ENCODE measurements at regions not wholly inside any gene's neighbourhood (a gene's known extent, or its start where the extent isn't known, plus 50 kb on each side); places are given as distances from the start of the nearest gene placed in this dataset.

DNA sequence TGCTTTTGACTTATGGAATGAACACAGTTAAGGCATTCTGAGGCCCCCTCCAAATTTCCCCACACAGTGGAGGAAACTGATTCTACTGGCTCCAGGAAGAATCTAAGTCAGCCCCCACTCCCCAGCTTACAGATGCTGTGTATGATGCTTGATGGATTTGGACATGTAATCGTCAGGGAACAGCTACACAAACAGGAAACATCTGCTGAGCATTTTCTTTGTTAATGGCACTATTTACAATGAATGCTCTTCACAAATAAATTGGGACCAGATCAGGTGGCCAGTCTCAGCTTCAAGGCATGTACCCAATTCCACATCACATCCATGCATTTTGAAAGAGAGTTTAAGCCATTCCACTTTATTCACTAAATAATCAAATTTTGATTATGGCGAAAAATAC lies 562.3 kb downstream of the SOX11 start:
- CTCF ChIA-PET (ENCODE audit: low intra/inter-chr PET ratio, low total read pairs), result no interaction called here
- WGBS (ENCODE audit: low lambda C conversion rate), result 2% methylated on average over 2 of the region's 2 CpGs
- TF ChIP-seq ZNF326 (CRISPR knock-in tag; IDR thresholded peaks at IDR 0.05; ENCODE audit: borderline replicate concordance) (no peak), EP300 (IDR thresholded peaks at IDR 0.05; ENCODE audit: low read depth in 2 of 2, low read length in 2 of 2) (no peak), EP300 (CRISPR knock-in tag; IDR thresholded peaks at IDR 0.05; ENCODE audit: borderline replicate concordance) (no peak)
- TF ChIP-seq, protein P1, sequence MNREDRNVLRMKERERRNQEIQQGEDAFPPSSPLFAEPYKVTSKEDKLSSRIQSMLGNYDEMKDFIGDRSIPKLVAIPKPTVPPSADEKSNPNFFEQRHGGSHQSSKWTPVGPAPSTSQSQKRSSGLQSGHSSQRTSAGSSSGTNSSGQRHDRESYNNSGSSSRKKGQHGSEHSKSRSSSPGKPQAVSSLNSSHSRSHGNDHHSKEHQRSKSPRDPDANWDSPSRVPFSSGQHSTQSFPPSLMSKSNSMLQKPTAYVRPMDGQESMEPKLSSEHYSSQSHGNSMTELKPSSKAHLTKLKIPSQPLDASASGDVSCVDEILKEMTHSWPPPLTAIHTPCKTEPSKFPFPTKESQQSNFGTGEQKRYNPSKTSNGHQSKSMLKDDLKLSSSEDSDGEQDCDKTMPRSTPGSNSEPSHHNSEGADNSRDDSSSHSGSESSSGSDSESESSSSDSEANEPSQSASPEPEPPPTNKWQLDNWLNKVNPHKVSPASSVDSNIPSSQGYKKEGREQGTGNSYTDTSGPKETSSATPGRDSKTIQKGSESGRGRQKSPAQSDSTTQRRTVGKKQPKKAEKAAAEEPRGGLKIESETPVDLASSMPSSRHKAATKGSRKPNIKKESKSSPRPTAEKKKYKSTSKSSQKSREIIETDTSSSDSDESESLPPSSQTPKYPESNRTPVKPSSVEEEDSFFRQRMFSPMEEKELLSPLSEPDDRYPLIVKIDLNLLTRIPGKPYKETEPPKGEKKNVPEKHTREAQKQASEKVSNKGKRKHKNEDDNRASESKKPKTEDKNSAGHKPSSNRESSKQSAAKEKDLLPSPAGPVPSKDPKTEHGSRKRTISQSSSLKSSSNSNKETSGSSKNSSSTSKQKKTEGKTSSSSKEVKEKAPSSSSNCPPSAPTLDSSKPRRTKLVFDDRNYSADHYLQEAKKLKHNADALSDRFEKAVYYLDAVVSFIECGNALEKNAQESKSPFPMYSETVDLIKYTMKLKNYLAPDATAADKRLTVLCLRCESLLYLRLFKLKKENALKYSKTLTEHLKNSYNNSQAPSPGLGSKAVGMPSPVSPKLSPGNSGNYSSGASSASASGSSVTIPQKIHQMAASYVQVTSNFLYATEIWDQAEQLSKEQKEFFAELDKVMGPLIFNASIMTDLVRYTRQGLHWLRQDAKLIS (CRISPR knock-in tag; IDR thresholded peaks at IDR 0.05), result no peak
- BruUV-seq (replicated peaks), result no TSS peak
- H3K27me3 ChIP-seq (ENCODE audit: control insufficient read depth in 1 of 2, insufficient read depth in 2 of 2, low read length in 2 of 2), result no peaks in the 10 kb centered on the region
- in situ Hi-C loops (cut with HindIII; ENCODE audit: extremely low pct_ligation_motif_present, low pct_unique_long_range_greater_than_20kb) (no loop called here), intact Hi-C loops (cut with micrococcal nuclease; ENCODE audit: unreplicated experiment) (no loop called here)
- H3K36me3 ChIP-seq (replicated peaks in 1 of 2; ENCODE audit: control insufficient read depth in 1 of 2, insufficient read depth in 2 of 2, low read length in 2 of 2), result no peaks in the 10 kb centered on the region
- no peak overlapping the region for H3K9ac ChIP-seq (ENCODE audit: insufficient read depth, low read depth, low read length)
- no peaks in the 10 kb centered on the region for H3K79me2 ChIP-seq (ENCODE audit: insufficient read depth, low read length)
- POLR2A ChIA-PET, result no interaction called here
- no peak overlapping the region for H3K4me3 ChIP-seq (replicated peaks in 1 of 3; ENCODE audit: insufficient read depth in 1 of 3, low read depth in 2 of 3, low read length in 3 of 3)
- no peak overlapping the region for H3K4me2 ChIP-seq (ENCODE audit: low read depth, low read length)
- H2AFZ ChIP-seq (ENCODE audit: low read length), result no peak overlapping the region
- H4K20me1 ChIP-seq (ENCODE audit: insufficient read depth, low read length), result no peaks in the 10 kb centered on the region
- DNase-seq (ENCODE audit: low spot score) (no peak), ATAC-seq (no peak), FAIRE-seq (no peak)
- peaks cover 72% of the 10 kb centered on the region for H3K9me3 ChIP-seq (ENCODE audit: low read length)
- no peak overlapping the region for H3K27ac ChIP-seq (ENCODE audit: extremely low read length, insufficient read depth, low read length)
- H3K4me1 ChIP-seq (ENCODE audit: insufficient read depth, low read length), result no peaks in the 10 kb centered on the region

DNA sequence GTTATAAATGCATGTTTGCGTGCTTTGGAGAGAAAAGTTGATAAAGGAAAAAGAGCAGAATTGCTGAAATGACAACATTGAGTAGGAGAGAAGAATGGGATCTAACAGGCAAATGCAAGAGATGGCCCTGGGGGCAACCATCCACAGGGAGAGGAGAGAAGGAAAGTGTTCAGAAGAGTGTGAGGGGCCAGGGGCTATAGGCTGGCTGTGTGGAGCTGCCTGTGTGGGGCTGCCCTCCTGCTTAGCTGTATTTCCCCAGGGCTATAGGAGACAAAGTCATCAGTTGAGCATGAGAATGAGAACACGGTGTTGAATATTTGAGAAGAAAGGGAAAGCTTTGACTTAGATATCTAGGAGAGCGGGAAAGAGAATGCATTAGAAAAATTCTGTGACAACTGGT lies 572.0 kb downstream of the SOX11 start:
- H2AFZ ChIP-seq (ENCODE audit: low read length), result no peak overlapping the region
- no peaks in the 10 kb centered on the region for H3K27me3 ChIP-seq (ENCODE audit: control insufficient read depth in 1 of 2, insufficient read depth in 2 of 2, low read length in 2 of 2)
- no peaks in the 10 kb centered on the region for H3K36me3 ChIP-seq (replicated peaks in 1 of 2; ENCODE audit: control insufficient read depth in 1 of 2, insufficient read depth in 2 of 2, low read length in 2 of 2)
- H3K4me3 ChIP-seq (replicated peaks in 1 of 3; ENCODE audit: insufficient read depth in 1 of 3, low read depth in 2 of 3, low read length in 3 of 3), result no peak overlapping the region
- no peak overlapping the region for H3K4me2 ChIP-seq (ENCODE audit: low read depth, low read length)
- no TSS peak for BruUV-seq (replicated peaks)
- DNase-seq (ENCODE audit: low spot score), result no peak
- intact Hi-C loops (cut with micrococcal nuclease; ENCODE audit: unreplicated experiment) (no loop called here), in situ Hi-C loops (cut with HindIII; ENCODE audit: extremely low pct_ligation_motif_present, low pct_unique_long_range_greater_than_20kb) (no loop called here)
- no peak for FAIRE-seq
- no peak overlapping the region for H3K27ac ChIP-seq (ENCODE audit: extremely low read length, insufficient read depth, low read length)
- no peak overlapping the region for H3K9ac ChIP-seq (ENCODE audit: insufficient read depth, low read depth, low read length)
- ATAC-seq, result no peak
- no peaks in the 10 kb centered on the region for H3K4me1 ChIP-seq (ENCODE audit: insufficient read depth, low read length)
- peaks cover 70% of the 10 kb centered on the region for H3K9me3 ChIP-seq (ENCODE audit: low read length)
- ChIA-PET CTCF (ENCODE audit: low intra/inter-chr PET ratio, low total read pairs) (no interaction called here), POLR2A (no interaction called here)
- no peaks in the 10 kb centered on the region for H4K20me1 ChIP-seq (ENCODE audit: insufficient read depth, low read length)
- H3K79me2 ChIP-seq (ENCODE audit: insufficient read depth, low read length), result no peaks in the 10 kb centered on the region
- WGBS (ENCODE audit: low lambda C conversion rate), result 3% methylated on average over 3 of the region's 3 CpGs
- TF ChIP-seq ZKSCAN1 (IDR thresholded peaks at IDR 0.05; ENCODE audit: low read length) (no peak), MTF2 (CRISPR knock-in tag; IDR thresholded peaks at IDR 0.05; ENCODE audit: borderline replicate concordance) (no peak)
- TF ChIP-seq, protein P2, sequence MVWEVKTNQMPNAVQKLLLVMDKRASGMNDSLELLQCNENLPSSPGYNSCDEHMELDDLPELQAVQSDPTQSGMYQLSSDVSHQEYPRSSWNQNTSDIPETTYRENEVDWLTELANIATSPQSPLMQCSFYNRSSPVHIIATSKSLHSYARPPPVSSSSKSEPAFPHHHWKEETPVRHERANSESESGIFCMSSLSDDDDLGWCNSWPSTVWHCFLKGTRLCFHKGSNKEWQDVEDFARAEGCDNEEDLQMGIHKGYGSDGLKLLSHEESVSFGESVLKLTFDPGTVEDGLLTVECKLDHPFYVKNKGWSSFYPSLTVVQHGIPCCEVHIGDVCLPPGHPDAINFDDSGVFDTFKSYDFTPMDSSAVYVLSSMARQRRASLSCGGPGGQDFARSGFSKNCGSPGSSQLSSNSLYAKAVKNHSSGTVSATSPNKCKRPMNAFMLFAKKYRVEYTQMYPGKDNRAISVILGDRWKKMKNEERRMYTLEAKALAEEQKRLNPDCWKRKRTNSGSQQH (CRISPR knock-in tag; IDR thresholded peaks at IDR 0.05; ENCODE audit: low read depth), result no peak
- TF ChIP-seq, protein P3, sequence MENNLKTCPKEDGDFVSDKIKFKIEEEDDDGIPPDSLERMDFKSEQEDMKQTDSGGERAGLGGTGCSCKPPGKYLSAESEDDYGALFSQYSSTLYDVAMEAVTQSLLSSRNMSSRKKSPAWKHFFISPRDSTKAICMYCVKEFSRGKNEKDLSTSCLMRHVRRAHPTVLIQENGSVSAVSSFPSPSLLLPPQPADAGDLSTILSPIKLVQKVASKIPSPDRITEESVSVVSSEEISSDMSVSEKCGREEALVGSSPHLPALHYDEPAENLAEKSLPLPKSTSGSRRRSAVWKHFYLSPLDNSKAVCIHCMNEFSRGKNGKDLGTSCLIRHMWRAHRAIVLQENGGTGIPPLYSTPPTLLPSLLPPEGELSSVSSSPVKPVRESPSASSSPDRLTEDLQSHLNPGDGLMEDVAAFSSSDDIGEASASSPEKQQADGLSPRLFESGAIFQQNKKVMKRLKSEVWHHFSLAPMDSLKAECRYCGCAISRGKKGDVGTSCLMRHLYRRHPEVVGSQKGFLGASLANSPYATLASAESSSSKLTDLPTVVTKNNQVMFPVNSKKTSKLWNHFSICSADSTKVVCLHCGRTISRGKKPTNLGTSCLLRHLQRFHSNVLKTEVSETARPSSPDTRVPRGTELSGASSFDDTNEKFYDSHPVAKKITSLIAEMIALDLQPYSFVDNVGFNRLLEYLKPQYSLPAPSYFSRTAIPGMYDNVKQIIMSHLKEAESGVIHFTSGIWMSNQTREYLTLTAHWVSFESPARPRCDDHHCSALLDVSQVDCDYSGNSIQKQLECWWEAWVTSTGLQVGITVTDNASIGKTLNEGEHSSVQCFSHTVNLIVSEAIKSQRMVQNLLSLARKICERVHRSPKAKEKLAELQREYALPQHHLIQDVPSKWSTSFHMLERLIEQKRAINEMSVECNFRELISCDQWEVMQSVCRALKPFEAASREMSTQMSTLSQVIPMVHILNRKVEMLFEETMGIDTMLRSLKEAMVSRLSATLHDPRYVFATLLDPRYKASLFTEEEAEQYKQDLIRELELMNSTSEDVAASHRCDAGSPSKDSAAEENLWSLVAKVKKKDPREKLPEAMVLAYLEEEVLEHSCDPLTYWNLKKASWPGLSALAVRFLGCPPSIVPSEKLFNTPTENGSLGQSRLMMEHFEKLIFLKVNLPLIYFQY (CRISPR knock-in tag; IDR thresholded peaks at IDR 0.05; ENCODE audit: borderline replicate concordance), result no peak

Data from HepG2 (cell line).